HG03571 (cell line): ENCODE measurements at regions not wholly inside any gene's neighbourhood (a gene's known extent, or its start where the extent isn't known, plus 50 kb on each side); places are given as distances from the start of the nearest gene placed in this dataset.

Experiments
- ATAC-seq: cut with Tn5 transposase; IDR thresholded peaks from one replicate; pipeline ENCODE4 v1.9.1; 2021; ENCODE audit not compliant: unreplicated experiment

DNA sequence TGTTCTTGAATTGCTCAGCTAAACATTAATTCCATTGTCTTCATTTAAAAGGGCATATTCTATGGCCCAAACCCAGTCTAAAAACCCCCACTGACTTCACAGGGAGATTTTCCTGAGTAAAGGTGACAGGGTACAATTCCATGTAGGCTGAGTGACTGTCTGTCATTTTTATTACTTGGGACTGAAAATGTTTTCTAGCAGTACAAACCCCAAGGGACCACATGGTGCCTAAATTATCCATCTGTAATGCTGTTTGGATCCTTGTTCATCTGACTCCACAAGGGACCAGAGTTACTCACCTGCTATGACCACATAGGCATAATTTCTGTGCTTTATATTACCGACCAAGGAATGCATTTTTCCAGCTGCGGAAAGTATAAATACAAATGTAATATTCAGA, 349.1 kb downstream of the ZNF608 start:
- no peak for ATAC-seq

DNA sequence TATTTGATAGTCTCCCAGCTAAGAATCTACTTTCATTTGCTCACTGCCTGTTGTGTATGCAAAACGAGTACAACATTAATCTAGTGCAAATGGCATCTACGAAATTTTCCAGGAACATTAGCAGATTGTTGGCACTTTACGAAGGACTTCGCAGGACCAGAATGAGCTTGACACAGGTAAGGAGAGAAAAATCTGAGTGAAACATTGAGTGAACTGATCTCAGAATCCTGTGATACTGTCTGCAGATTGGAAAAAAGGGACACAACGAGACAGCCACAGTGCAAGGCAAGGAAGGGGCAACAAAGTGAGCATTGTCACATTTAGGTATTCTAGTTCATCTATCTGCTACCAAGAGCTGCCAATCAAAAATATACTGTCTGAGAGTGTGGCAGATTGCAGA, 350.5 kb downstream of the ZNF608 start:
- no peak for ATAC-seq

DNA sequence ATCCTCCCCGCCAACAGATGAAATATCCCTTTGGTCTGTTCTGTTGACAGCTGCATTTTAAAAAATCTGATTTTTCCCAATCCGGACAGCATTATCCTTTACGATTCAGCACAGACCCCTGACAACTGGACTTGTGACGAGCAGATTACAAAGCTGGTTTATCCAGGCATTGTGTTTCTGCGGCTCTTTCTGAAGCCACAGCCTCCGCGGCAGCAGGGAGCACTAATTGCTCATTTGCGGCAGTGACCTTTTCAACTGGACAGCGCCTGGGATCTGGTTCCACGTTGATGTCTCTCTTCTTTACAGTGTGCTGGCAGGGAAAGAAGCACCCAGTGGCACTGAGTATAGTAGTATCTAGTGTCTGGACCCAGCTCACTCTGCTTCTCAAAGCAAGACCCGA, 351.2 kb downstream of the ZNF608 start:
- ATAC-seq: no peak

DNA sequence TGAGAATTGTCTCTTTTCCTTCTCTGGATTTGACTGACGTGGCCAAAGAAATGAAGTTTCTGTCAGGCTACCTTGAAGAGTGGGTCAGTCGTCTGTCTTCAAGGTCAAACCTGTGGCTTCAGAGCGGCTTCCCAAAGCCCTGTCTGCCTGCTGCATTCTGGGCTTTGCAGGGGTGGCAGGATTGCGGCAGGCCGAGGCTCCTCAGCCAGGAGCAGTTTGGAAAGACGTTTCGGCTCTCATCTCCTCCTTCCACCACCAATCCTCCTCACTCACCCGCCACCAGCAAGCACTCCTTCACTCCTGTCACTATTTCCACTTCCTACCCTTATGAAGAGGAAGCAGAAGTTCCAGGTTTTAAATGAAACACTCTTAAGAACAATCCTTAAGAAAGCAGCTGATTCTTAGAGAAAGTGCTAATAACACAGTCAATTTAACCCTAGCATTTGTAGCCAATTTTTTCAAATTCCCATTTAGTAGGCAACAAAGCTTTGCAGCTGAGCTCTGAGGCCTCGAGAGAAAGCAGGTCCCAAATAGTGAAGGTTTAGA, 351.7 kb downstream of the ZNF608 start:
- no peak for ATAC-seq

DNA sequence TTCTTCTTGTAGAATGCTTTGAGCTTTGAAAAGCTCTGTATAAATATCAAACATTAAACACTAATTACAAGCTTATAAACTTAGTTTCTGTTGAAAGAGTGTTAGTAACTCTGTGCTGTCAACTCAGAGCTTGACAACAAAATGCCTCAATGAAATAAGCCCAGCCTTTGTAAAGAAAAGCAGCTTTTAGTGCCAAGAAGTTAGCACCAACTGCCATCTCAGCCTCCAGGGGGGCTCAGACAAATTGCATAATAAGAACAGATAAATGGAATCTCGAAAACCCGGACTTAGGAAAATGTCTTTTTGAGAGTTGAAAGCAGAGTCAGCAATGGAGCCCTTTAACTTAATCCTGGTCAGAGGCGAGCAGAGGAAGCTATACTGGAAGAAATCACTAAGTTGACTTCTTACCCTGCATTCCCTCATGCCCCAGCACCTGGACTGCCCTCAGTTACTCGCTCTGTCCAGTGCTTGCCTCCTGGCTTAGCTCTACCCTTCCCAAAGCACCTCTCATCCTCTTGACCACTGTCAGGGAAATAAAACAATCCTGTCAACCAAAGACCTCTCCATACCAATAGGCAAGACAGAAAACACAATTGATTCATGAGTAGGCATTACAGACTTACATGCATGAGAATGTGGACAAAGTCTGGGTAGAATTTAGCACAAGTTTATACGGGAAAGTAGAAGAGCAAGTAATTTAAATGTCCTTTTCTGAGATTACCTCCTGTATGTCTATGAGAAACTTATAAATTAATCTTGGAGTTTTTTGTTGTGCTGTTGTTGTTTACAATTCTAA, 352.7 kb downstream of the ZNF608 start:
- no peak for ATAC-seq

DNA sequence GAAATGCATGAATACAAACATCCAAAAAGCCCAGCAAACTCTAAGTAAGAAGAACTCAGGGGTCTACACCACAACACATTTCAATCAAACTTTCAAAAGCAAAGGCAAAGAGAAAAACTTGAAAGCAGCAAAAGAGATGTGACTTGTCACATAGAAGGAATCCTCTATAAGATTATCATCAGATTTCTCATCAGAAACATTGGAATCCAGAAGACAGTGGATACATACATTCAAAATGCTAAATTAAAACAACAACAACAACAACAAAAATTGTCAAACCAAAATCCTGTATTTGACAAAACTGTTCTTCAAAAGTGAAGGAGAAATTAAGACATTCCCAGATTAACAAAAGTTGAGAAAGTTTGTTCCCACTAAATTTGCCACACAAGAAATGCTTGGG, 362.7 kb downstream of the ZNF608 start:
- ATAC-seq: no peak

DNA sequence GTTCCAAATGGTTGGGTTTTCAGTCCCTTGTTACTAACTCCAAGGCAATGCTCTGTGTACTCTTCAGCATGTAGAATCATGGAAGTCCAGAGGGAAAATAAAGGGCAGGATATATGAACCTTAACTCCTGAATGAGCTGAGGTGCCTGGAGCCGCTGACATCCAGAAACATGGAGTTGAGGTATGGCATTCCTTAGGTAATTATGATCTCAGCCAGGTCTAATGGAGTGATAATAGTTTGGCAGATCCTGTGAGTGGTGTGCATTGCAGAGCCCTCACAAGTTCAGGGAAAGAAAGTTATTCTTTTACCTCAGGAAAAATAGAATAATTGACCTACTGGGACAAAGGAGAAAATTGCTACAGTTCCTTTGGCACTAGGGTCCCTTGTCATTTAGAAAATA, 369.1 kb downstream of the ZNF608 start:
- no peak for ATAC-seq

DNA sequence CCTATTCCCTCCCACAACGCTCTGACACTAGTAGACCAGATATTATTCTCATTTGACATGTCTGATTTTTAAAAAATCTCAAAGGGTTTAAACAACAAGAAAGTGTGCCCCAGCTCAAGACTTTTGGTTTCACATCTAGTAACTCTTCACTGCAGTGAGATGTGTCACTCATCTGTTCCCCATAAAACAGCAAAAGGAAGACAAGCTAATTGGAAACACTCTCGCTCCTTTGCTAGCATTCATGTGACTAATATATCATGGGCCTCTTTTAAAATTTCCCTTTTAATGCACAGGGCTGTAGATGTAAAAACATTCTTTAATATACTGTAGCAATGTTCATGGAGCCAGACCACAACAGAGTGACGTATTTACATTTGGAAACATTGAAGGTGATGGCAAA, 372.6 kb downstream of the ZNF608 start:
- ATAC-seq: no peak

DNA sequence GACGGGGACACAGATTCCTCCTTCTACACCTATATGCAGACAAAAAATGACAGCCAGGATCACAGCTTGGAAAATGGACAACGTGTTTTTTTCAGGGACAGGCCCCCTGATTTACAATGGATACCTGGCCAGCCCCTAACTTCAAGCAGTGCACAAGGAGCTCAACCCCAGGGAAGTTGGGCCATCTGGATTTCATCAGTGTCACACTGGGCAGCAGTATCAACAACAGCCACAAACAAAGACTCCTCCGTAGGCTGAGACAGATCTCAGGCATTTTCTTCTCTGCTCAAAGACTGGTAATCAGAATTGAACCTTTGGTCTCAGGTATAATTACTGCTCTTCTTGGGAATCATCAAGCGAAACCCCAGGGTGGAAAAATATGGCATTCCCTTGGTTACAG, 374.0 kb downstream of the ZNF608 start:
- no peak for ATAC-seq

DNA sequence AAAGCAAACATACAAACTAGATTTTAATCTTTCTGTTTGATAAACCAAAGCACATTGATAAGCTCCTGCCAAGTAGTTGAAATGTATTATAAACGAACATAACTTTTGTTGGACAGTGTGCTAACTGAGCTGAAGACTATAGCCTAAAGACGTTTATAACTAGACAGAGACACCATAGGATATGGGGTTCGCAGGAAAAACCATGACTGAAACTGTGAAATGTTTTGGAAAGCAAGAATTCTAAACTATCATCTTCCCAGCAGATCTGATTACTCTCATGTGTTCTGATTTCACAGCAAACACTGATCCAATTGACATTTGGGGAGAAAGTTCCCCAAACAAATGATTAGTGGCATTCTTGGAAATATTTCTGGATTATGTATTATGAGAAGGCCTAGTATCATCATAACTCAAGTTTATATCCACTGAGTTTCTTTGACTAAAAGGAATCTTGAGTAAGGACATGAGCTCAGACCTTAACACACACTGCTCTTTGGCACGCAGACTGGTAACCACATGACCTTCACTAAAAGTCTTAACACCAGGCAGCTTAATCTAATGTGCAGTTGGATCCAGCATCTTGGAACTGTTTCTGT, 375.2 kb downstream of the ZNF608 start:
- ATAC-seq: no peak

DNA sequence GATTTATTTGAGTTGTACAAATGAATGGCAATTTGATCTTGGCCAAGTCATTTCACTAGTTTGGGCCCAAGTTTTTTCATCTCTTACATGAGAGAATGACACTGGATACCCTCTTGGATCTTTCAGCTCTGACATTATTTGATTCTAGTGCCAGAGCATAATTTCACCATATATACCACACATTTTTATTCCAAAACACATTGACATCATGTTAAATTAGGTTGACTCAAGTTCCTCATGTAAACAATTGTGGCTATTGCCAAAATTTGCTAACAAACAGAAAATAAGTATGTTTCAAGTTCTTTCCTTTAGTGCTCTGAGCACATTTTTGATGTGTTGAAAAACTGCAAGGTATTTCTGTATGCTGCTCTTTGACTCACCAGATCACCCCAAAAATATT, 375.8 kb downstream of the ZNF608 start:
- ATAC-seq: no peak

DNA sequence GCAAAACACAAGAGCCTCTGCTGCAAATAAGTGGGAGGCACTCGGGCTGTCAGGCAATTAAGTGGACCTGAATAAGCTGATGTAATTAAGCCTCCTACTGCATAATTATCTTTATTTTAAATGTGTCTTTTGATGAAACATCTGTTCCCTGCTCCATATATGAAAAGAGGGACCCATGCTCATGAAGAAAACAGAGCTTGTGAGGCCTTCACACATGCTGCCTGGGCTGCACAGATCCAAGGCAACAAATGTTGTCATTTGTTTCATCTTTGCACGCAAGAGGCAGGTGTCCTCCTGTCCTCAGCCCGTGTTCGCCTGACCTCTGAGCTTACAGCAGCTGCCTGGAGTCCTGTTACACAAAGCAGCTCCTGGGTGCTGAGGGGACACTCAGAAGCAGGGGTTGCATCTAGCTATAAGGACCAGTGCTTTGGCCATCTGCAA, 381.1 kb downstream of the ZNF608 start:
- no peak for ATAC-seq

DNA sequence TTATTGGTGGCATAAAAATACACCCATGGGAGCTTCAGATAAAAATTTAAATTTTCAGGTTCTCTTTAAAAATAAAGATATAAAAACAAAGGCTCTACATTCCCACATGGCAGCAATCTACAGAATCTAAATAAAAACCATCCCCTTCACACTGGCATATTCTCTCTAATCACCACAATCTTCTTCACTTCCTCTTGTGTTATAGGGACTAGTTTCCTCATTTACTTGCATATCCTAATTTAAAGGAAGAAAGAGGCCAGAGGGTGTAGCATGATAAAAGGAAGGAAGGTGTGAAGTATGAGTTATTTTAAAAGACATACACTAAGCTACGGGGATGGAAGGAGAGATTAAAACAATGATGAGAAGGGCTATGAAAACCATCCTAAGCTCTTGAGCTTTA, 390.5 kb downstream of the ZNF608 start:
- no peak for ATAC-seq

DNA sequence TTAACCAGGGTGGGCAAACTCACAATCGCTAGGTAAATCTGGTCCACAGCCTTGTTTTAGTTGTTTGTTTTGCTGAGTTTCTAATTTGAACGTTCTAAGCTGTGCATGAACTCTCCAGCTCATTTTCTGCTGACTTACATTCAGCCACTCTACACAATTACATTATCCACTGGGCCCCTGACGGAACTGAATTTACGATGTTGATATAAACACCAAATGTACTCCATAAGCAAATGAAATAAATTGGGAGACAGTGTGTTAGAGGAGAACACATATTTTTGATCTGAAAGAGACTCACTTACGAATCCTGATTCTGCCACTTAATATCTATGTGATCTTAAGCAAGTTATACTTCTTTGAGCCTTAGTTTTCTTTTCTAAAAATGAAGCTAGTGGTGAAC, 393.4 kb downstream of the ZNF608 start:
- ATAC-seq: no peak

DNA sequence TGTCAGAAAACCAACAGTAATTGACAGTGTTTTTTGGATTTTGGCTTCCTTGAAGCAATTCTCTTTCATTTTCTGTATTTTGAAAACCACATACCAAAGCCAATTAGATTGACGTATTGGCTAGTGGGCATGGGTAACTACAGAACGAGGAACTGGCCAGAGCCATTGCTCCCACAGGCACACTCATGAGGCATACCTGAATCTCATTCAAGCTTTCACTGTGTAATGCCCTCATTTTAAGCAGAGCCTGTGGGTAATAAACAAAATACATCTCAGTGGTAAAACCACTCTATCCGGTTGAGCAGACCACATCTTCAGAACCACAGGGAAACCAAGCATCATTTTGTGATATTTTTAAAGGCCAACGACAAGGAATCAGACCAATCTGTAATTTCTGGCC, 394.1 kb downstream of the ZNF608 start:
- ATAC-seq: no peak

DNA sequence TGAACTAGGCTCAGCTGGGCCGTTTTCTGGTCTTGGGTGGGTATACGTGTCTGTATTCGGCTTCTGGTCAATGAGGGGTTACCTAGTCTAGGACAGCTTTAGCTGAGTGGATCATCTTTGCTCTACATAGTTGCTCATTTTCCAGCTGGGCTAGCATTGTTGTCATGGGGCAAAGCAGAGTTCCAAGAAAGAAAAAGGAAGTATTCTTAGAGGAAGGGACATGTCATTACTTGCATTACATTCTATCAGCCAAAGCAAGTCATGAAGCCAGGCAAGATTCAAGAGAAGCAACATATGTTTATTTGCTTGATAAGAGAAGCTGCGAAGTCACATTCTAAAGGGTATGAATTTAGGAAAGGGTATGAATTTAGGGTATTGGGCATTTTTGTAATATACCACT, 396.5 kb downstream of the ZNF608 start:
- ATAC-seq: no peak

DNA sequence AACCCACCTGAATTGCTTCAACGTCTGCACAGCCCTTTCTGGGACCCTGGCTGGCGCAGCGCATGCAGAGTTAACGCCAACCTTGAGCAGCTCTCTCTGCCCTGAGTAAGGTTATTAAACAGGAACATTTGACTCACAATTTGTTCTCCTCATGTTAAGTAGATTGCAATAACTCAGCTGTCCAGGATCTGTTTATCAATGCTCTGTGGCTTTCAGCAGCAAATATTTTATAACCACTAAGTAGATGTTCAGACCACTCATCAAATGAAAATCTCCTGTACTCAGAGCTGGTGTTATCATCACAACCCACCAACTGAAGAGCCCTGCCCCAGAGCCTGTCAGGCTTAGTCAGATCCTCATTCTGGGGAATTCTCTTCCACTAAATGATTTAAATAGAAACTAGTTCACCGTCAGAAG, 403.0 kb downstream of the ZNF608 start:
- no peak for ATAC-seq

DNA sequence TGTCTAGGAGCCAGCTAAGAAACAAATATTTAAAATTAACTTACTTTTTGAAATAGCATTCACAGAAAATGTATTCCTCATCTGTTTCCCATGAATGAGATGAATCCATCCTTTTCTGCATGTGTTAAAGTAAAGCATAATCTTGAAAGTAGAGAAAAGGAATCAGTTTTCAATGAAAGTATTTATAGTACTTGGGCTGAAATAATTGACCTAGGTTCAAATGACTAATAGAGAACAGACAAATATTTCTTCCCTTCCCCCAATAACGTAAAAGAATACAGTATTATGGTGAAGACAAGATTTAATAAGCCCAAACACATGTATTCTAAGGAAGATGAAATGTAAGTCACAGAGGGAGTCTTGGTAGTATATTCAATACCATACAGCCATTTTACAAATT, 403.5 kb downstream of the ZNF608 start:
- no peak for ATAC-seq

DNA sequence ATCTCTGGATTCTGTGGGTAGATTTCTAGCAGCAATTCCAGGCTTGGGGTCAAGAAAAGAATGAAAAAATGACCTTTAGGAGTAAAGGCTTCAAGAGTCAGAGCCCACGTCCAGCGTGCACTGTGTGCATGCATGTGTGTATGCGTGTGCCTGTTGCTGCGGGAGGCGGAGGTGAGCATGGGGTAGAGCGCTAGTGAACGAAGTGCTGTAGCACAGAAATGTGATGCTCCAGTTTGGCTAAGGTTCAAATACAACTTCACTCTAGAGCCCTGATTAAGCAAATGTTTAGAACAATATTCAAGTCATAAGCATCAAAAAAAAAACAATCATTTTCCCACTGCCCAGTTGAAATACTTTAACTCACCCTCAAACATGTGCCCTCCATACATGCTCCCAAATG, 403.9 kb downstream of the ZNF608 start:
- ATAC-seq: no peak

DNA sequence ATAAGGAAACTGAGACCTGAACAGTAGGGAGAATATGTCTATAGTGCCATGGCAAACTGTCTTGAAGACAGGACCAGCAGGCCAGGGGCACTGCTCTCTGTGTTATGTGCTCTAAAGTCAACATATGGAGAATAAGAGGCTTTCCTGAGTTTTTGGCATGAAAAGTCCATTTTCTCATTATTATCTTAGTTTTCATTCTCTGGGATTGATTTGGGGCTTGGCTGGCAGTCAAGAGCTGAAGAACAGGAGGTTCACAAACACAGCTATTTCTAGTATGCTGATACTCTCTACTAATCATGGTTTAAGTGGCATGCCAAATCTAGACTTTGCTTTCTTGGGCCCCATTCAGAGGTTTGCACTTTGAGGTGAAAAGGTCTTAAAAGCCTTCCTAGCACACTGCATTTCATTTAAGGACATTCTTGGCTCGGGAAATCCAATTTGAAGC, 404.4 kb downstream of the ZNF608 start:
- no peak for ATAC-seq

DNA sequence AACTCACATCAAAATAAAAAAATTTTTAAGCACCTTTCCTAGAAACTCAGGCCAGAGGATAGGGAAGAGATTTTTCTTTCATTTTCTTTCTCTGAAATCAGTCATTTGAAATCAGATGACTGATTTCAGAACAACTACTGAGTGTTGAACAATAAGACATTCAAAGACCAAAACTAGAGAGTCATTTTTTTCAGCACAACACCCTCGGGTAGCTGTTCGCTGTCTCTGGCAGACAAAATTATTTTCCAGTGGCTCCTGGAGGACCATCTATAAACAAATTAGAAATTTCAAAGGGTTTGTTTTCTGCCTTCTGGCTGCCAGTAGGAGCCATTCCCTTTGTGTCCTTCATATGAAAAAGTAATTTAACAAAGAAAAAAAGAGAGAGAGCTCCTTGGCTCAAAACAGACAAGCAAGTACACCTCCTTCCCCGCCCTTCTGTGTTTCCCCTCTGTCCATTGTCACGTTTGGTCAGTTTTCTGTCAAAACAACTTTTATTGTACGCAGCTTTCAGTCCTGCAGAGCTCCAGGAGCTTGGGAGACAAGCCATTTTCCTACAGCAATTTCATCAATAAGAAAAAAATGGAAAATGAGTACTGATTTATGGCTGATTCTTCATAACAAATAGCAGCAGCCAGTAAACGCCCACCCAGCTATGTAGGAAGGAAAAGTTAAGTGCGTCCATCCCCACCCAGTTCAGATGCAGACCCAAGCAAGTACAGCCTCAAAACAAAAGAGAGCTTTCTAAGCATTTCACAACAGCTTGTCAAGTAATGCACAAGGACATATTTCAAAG, 405.2 kb downstream of the ZNF608 start:
- no peak for ATAC-seq

DNA sequence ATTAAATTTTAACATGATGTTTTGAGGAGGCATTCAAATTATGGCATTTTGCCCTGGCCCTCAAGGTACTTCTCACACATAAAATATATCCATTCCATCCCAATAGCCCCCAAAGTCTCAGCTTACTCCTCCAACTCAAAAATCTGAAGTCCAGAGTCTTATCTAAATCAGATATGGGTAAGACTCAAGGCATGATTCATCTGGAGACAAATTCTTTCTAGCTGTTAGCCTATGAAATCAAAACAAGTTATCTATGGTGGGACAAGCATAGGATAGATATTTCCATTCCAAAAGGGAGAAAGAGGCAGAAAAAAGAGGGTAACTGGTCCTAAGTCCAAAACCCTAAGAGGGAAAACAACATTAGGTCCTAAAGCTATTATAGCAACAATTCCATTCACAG, 408.4 kb downstream of the ZNF608 start:
- ATAC-seq: no peak
